ENCODE measurements at regions not wholly inside any gene's neighbourhood (a gene's known extent, or its start where the extent isn't known, plus 50 kb on each side); places are given as distances from the start of the nearest gene placed in this dataset.

DNA sequence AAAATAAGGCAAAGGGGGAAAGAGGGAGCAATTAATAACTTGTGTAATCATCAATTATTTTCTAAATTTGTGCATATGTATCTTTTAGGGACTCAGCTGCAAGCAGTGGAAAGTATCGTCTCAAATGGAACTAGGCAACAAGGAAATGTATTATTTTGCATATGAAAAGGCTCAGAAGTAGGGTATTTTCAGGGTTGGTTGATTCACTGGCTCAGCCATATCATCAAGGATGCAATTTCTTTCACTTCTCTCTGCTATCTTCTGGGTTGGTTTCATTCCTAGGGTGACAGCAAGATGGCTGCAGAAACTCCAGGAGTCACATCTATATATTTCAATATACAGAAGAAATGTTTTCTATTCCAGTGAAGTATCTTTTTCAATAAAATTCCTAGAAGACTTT lies 509.8 kb downstream of the DMAC1 start:
- DNase-seq (ENCODE audit: low spot score): no peak
- intact Hi-C loops (cut with micrococcal nuclease; ENCODE audit: unreplicated experiment) (no loop called here), in situ Hi-C loops (cut with HindIII; ENCODE audit: extremely low pct_ligation_motif_present, low pct_unique_long_range_greater_than_20kb) (no loop called here)
- no peak for ATAC-seq
- no peaks in the 10 kb centered on the region for H3K27me3 ChIP-seq (ENCODE audit: control insufficient read depth in 1 of 2, insufficient read depth in 2 of 2, low read length in 2 of 2)
- CTCF ChIA-PET (ENCODE audit: low intra/inter-chr PET ratio, low total read pairs): no interaction called here
- no peak overlapping the region for H3K4me3 ChIP-seq (replicated peaks in 1 of 3; ENCODE audit: insufficient read depth in 1 of 3, low read depth in 2 of 3, low read length in 3 of 3)
- no peak for TF ChIP-seq ZNF205 (CRISPR knock-in tag; IDR thresholded peaks at IDR 0.05)
- TF ChIP-seq ATAD3A (CRISPR knock-in tag; IDR thresholded peaks at IDR 0.05): no peak
- TF ChIP-seq HOXA9 (CRISPR knock-in tag; IDR thresholded peaks at IDR 0.05; ENCODE audit: borderline replicate concordance): no peak
- TF ChIP-seq CHD2 (IDR thresholded peaks at IDR 0.05; ENCODE audit: low read depth, low read length): no peak
- no peak for TF ChIP-seq ZNF3 (CRISPR knock-in tag; IDR thresholded peaks at IDR 0.05)
- no peak for TF ChIP-seq TMF1 (CRISPR knock-in tag; IDR thresholded peaks at IDR 0.05; ENCODE audit: low read depth)
- TF ChIP-seq RBFOX2 (IDR thresholded peaks at IDR 0.05; ENCODE audit: low read depth, low read length): no peak
- TF ChIP-seq, protein P1, sequence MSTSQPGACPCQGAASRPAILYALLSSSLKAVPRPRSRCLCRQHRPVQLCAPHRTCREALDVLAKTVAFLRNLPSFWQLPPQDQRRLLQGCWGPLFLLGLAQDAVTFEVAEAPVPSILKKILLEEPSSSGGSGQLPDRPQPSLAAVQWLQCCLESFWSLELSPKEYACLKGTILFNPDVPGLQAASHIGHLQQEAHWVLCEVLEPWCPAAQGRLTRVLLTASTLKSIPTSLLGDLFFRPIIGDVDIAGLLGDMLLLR (CRISPR knock-in tag; IDR thresholded peaks at IDR 0.05): no peak
- TF ChIP-seq NR2F2 (IDR thresholded peaks at IDR 0.05; ENCODE audit: borderline replicate concordance, low read depth): no peak
- TF ChIP-seq, protein P2, sequence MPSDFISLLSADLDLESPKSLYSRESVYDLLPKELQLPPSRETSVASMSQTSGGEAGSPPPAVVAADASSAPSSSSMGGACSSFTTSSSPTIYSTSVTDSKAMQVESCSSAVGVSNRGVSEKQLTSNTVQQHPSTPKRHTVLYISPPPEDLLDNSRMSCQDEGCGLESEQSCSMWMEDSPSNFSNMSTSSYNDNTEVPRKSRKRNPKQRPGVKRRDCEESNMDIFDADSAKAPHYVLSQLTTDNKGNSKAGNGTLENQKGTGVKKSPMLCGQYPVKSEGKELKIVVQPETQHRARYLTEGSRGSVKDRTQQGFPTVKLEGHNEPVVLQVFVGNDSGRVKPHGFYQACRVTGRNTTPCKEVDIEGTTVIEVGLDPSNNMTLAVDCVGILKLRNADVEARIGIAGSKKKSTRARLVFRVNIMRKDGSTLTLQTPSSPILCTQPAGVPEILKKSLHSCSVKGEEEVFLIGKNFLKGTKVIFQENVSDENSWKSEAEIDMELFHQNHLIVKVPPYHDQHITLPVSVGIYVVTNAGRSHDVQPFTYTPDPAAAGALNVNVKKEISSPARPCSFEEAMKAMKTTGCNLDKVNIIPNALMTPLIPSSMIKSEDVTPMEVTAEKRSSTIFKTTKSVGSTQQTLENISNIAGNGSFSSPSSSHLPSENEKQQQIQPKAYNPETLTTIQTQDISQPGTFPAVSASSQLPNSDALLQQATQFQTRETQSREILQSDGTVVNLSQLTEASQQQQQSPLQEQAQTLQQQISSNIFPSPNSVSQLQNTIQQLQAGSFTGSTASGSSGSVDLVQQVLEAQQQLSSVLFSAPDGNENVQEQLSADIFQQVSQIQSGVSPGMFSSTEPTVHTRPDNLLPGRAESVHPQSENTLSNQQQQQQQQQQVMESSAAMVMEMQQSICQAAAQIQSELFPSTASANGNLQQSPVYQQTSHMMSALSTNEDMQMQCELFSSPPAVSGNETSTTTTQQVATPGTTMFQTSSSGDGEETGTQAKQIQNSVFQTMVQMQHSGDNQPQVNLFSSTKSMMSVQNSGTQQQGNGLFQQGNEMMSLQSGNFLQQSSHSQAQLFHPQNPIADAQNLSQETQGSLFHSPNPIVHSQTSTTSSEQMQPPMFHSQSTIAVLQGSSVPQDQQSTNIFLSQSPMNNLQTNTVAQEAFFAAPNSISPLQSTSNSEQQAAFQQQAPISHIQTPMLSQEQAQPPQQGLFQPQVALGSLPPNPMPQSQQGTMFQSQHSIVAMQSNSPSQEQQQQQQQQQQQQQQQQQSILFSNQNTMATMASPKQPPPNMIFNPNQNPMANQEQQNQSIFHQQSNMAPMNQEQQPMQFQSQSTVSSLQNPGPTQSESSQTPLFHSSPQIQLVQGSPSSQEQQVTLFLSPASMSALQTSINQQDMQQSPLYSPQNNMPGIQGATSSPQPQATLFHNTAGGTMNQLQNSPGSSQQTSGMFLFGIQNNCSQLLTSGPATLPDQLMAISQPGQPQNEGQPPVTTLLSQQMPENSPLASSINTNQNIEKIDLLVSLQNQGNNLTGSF (CRISPR knock-in tag; IDR thresholded peaks at IDR 0.05): no peak
- TF ChIP-seq SETDB1 (CRISPR knock-in tag; IDR thresholded peaks at IDR 0.05; ENCODE audit: borderline replicate concordance): no peak
- no peak for TF ChIP-seq ZNF430 (CRISPR knock-in tag; IDR thresholded peaks at IDR 0.05)
- TF ChIP-seq, protein P3, sequence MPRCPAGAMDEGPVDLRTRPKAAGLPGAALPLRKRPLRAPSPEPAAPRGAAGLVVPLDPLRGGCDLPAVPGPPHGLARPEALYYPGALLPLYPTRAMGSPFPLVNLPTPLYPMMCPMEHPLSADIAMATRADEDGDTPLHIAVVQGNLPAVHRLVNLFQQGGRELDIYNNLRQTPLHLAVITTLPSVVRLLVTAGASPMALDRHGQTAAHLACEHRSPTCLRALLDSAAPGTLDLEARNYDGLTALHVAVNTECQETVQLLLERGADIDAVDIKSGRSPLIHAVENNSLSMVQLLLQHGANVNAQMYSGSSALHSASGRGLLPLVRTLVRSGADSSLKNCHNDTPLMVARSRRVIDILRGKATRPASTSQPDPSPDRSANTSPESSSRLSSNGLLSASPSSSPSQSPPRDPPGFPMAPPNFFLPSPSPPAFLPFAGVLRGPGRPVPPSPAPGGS (CRISPR knock-in tag; IDR thresholded peaks at IDR 0.05): no peak
- TF ChIP-seq, protein P4, sequence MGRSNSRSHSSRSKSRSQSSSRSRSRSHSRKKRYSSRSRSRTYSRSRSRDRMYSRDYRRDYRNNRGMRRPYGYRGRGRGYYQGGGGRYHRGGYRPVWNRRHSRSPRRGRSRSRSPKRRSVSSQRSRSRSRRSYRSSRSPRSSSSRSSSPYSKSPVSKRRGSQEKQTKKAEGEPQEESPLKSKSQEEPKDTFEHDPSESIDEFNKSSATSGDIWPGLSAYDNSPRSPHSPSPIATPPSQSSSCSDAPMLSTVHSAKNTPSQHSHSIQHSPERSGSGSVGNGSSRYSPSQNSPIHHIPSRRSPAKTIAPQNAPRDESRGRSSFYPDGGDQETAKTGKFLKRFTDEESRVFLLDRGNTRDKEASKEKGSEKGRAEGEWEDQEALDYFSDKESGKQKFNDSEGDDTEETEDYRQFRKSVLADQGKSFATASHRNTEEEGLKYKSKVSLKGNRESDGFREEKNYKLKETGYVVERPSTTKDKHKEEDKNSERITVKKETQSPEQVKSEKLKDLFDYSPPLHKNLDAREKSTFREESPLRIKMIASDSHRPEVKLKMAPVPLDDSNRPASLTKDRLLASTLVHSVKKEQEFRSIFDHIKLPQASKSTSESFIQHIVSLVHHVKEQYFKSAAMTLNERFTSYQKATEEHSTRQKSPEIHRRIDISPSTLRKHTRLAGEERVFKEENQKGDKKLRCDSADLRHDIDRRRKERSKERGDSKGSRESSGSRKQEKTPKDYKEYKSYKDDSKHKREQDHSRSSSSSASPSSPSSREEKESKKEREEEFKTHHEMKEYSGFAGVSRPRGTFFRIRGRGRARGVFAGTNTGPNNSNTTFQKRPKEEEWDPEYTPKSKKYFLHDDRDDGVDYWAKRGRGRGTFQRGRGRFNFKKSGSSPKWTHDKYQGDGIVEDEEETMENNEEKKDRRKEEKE (IDR thresholded peaks at IDR 0.05): no peak
- TF ChIP-seq XRCC5 (optimal IDR thresholded peaks at IDR 0.05; ENCODE audit: low read length): no peak
- TF ChIP-seq MAFK (conservative IDR thresholded peaks at IDR 0.05 in 1 of 2, IDR thresholded peaks at IDR 0.05 in 1 of 2; ENCODE audit: low read length in 2 of 2): no peak
- no peak overlapping the region for H3K27ac ChIP-seq (ENCODE audit: extremely low read length, insufficient read depth, low read length)
- no TSS peak for BruUV-seq (replicated peaks)
- 62% methylated on average over 1 of the region's 1 CpG for WGBS (ENCODE audit: low lambda C conversion rate)
- H3K36me3 ChIP-seq (replicated peaks in 1 of 2; ENCODE audit: control insufficient read depth in 1 of 2, insufficient read depth in 2 of 2, low read length in 2 of 2): no peaks in the 10 kb centered on the region
- no peaks in the 10 kb centered on the region for H3K9me3 ChIP-seq (ENCODE audit: low read length)
- no peaks in the 10 kb centered on the region for H3K4me1 ChIP-seq (ENCODE audit: insufficient read depth, low read length)
- POLR2A ChIA-PET: no interaction called here
- FAIRE-seq: no peak
- H3K9ac ChIP-seq (ENCODE audit: insufficient read depth, low read depth, low read length): no peak overlapping the region
- no peaks in the 10 kb centered on the region for H4K20me1 ChIP-seq (ENCODE audit: insufficient read depth, low read length)
- H3K4me2 ChIP-seq (ENCODE audit: low read depth, low read length): no peak overlapping the region
- no peak overlapping the region for H2AFZ ChIP-seq (ENCODE audit: low read length)
- no peaks in the 10 kb centered on the region for H3K79me2 ChIP-seq (ENCODE audit: insufficient read depth, low read length)

Measured in HepG2 (cell line).